ENCODE measurements at regions not wholly inside any gene's neighbourhood (a gene's known extent, or its start where the extent isn't known, plus 50 kb on each side); places are given as distances from the start of the nearest gene placed in this dataset.
"Not testable (repeated sequence)": the region's sequence is repeated elsewhere in the genome, so short reads cannot be mapped to it uniquely, and the experiment has no call there.

GRCh38 chr2:16454621-16455020 is 211.0 kb downstream of the CYRIA start:
- no peak for DNase-seq

- no peak for DNase-seq
Observed at GRCh38 chr2:16452123-16452522, 213.5 kb downstream of the CYRIA start.

- no peak for DNase-seq
Observed at GRCh38 chr2:16446706-16447105, 218.9 kb downstream of the CYRIA start.

- DNase-seq = no peak
Observed at GRCh38 chr2:16442971-16443370, 222.7 kb downstream of the CYRIA start.

- no peak for DNase-seq
Observed at GRCh38 chr2:16441431-16441830, 224.2 kb downstream of the CYRIA start.

GRCh38 chr2:16440898-16441297 is 224.7 kb downstream of the CYRIA start:
- no peak for DNase-seq

- DNase-seq = no peak
Observed at GRCh38 chr2:16438613-16439321, 226.9 kb downstream of the CYRIA start.

- no peak for DNase-seq
Observed at GRCh38 chr2:16437189-16437588, 228.4 kb downstream of the CYRIA start.

GRCh38 chr2:16434393-16434792 is 231.2 kb downstream of the CYRIA start:
- DNase-seq = no peak

- DNase-seq = no peak
Observed at GRCh38 chr2:16430846-16431245, 234.8 kb downstream of the CYRIA start.

- DNase-seq = no peak
Observed at GRCh38 chr2:16429431-16430145, 236.0 kb downstream of the CYRIA start.

GRCh38 chr2:16429002-16429401 is 236.6 kb downstream of the CYRIA start:
- no peak for DNase-seq

- no peak for DNase-seq
Observed at GRCh38 chr2:16425462-16426336, 239.9 kb downstream of the CYRIA start.

GRCh38 chr2:16420421-16420820 is 245.2 kb downstream of the CYRIA start:
- no peak for DNase-seq

GRCh38 chr2:16417726-16418125 is 247.9 kb downstream of the CYRIA start:
- DNase-seq = no peak

- no peak for DNase-seq
Observed at GRCh38 chr2:16416651-16417050, 249.0 kb downstream of the CYRIA start.

GRCh38 chr2:16415861-16416260 is 249.8 kb downstream of the CYRIA start:
- DNase-seq = not testable (repeated sequence)

GRCh38 chr2:16413947-16414346 is 251.7 kb downstream of the CYRIA start:
- no peak for DNase-seq

GRCh38 chr2:16413285-16413684 is 252.3 kb downstream of the CYRIA start:
- no peak for DNase-seq

GRCh38 chr2:16412321-16413030 is 253.2 kb downstream of the CYRIA start:
- no peak for DNase-seq

- no peak for DNase-seq
Observed at GRCh38 chr2:16411788-16412187, 253.8 kb downstream of the CYRIA start.

GRCh38 chr2:16409849-16410248 is 255.8 kb downstream of the CYRIA start:
- DNase-seq = no peak

- DNase-seq = no peak
Observed at GRCh38 chr2:16409006-16409390, 256.6 kb downstream of the CYRIA start.
